Spleen (tissue), 7 donors: ENCODE measurements at regions not wholly inside any gene's neighbourhood (a gene's known extent, or its start where the extent isn't known, plus 50 kb on each side); places are given as distances from the start of the nearest gene placed in this dataset.

Source experiments
- POLR2A ChIP-seq, 3 donors: fragments of 450-650 bp; IDR thresholded peaks; one replicate each; pipeline ENCODE4 v1.5.1; 2017; ENCODE audit warnings: antibody characterized with exemption in 3 of 3, mild to moderate bottlenecking in 1 of 3
- POLR2AphosphoS5 ChIP-seq, 3 donors: sonication (generic); formaldehyde crosslinking; IDR thresholded peaks; one replicate each; pipeline ENCODE4 v1.5.1; 2017; ENCODE audit warnings: antibody characterized with exemption in 3 of 3
- TF ChIP-seq, protein P1 (sequence below), 11 experiments: fragments of 200-600 bp in 7 of 11; fragments of 450-650 bp in 4 of 11; sonication (generic) in 4 of 11; IDR thresholded peaks in 8 of 11; conservative IDR thresholded peaks in 3 of 11; 1 replicate in 7 of 11; 2 replicates in 4 of 11; pipeline versions ENCODE4 v1.4.0 to v1.8.0; 2016 to 2021; ENCODE audit warnings: antibody characterized with exemption in 11 of 11, inconsistent platforms in 4 of 11, mild to moderate bottlenecking in 1 of 11
- donor health status: DM: no; HTN: no; CAD: no; lungs with moderate emphysema.
- donor health status: DM: no; HTN: no; CAD: no.
- donor health status: DM: no; HTN: no; CAD: no.

DNA sequence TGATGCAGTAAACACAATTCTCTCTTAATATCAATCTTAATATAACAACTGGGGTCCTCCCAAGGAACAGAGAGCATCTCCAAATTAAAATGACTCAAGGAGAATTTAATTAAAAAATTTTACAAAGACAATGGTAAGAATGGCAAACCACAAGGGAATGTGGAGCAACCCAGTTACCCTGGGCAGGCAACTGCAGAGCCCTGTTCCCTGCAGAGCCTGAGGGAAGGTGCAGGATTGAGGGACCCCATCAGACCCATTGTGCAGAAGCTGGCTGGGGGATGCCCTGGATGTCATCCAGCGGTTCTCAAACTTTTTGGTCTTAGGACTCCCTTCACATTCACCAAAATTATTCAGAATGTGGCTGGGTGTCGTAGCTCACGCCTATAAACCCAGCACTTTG, 262.8 kb downstream of the FBXO15 start:
- TF ChIP-seq POLR2AphosphoS5 (IDR thresholded peaks at IDR 0.05) (no peak), POLR2A (IDR thresholded peaks at IDR 0.05) (no peak)
- TF ChIP-seq, protein P1, sequence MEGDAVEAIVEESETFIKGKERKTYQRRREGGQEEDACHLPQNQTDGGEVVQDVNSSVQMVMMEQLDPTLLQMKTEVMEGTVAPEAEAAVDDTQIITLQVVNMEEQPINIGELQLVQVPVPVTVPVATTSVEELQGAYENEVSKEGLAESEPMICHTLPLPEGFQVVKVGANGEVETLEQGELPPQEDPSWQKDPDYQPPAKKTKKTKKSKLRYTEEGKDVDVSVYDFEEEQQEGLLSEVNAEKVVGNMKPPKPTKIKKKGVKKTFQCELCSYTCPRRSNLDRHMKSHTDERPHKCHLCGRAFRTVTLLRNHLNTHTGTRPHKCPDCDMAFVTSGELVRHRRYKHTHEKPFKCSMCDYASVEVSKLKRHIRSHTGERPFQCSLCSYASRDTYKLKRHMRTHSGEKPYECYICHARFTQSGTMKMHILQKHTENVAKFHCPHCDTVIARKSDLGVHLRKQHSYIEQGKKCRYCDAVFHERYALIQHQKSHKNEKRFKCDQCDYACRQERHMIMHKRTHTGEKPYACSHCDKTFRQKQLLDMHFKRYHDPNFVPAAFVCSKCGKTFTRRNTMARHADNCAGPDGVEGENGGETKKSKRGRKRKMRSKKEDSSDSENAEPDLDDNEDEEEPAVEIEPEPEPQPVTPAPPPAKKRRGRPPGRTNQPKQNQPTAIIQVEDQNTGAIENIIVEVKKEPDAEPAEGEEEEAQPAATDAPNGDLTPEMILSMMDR (IDR thresholded peaks at IDR 0.05 in 8 of 11, conservative IDR thresholded peaks at IDR 0.05 in 3 of 11) = no peak
